Lung (tissue), 11 donors: ENCODE measurements at regions not wholly inside any gene's neighbourhood (a gene's known extent, or its start where the extent isn't known, plus 50 kb on each side); places are given as distances from the start of the nearest gene placed in this dataset.

Experiments
- ATAC-seq: fragments of 200-7000 bp; cut with Tn5 transposase; one replicate; pipeline ENCODE4 v1.9.1; 2020; ENCODE audit warnings: moderate number of reproducible peaks; ENCODE audit not compliant: insufficient read depth, low FRiP score
- DNase-seq, 3 donors: peaks; one replicate each; pipeline ENCODE4 v3.0.0-alpha.2; 2013 to 2017
- H3K27ac ChIP-seq, 2 donors: one replicate each; pipeline ENCODE4 v1.5.1; 2013; ENCODE audit warnings: mild to moderate bottlenecking in 2 of 2, moderate library complexity in 2 of 2, control low read depth in 1 of 2, inconsistent platforms in 1 of 2, low read depth in 1 of 2, low read length in 1 of 2
- H3K27me3 ChIP-seq, 3 donors: one replicate each; pipeline ENCODE4 v1.5.1; 2013; ENCODE audit warnings: low read length in 2 of 3; ENCODE audit not compliant: control insufficient read depth in 3 of 3, insufficient read depth in 3 of 3
- H3K36me3 ChIP-seq, 4 donors: one replicate each; pipeline ENCODE4 v1.5.1; 2013; ENCODE audit warnings: low read length in 4 of 4, mild to moderate bottlenecking in 1 of 4, moderate library complexity in 1 of 4; ENCODE audit not compliant: control insufficient read depth in 4 of 4, insufficient read depth in 4 of 4
- H3K4me1 ChIP-seq, 5 donors: one replicate each; pipeline ENCODE4 v1.5.1; 2013; ENCODE audit warnings: low read length in 5 of 5, mild to moderate bottlenecking in 2 of 5, moderate library complexity in 1 of 5; ENCODE audit not compliant: control insufficient read depth in 5 of 5, insufficient read depth in 5 of 5
- H3K4me3 ChIP-seq: one replicate; pipeline ENCODE4 v1.5.1; 2013; ENCODE audit warnings: mild to moderate bottlenecking, control low read depth, moderate library complexity
- H3K9ac ChIP-seq, 2 donors: one replicate each; pipeline ENCODE4 v1.5.1; 2013; ENCODE audit warnings: low read length in 2 of 2, control low read depth in 1 of 2; ENCODE audit not compliant: insufficient read depth in 1 of 2
- H3K9me3 ChIP-seq, 4 donors: one replicate each; pipeline ENCODE4 v1.5.1; 2013; ENCODE audit warnings: low read length in 3 of 4, mild to moderate bottlenecking in 1 of 4, moderate library complexity in 1 of 4; ENCODE audit not compliant: control insufficient read depth in 4 of 4, insufficient read depth in 3 of 4
- CTCF ChIP-seq: IDR thresholded peaks from 2 replicates; pipeline ENCODE4 v1.5.1; 2012; ENCODE audit warnings: mild to moderate bottlenecking; ENCODE audit errors: control extremely low read depth, extremely low read depth
- WGBS, 2 donors: extraction: QIAGEN DNeasy Blood & Tissue Kit; methylation state at CpG; one replicate each; pipeline ENCODE4 v1.1.7; 2013; 5-methylcytosine and 5-hydroxymethylcytosine counted together
- donor health status: control.
- donor health status: control.
- donor health status: Bipolar disorder and iron deficiency.
- donor health status: healthy.
- donor health status: DM: yes; HTN: yes; CAD: no.

GRCh38 chr13:105105471-105105870 is 1430.0 kb downstream of the EFNB2 start:
- ATAC-seq (no peak), DNase-seq (no peak)
- no peak overlapping the region for H3K27ac ChIP-seq
- H3K36me3 ChIP-seq: no peaks in the 10 kb centered on the region
- no peak for TF ChIP-seq CTCF
- no peak overlapping the region for H3K9ac ChIP-seq
- WGBS, 2 donors: 91 to 94% methylated on average over 4 of the region's 4 CpGs
- H3K4me1 ChIP-seq: no peaks in the 10 kb centered on the region
- H3K9me3 ChIP-seq: peaks cover 0 to 3% (median 0%) of the 10 kb centered on the region in 4 donors
- no peaks in the 10 kb centered on the region for H3K27me3 ChIP-seq
- H3K4me3 ChIP-seq: no peak overlapping the region

GRCh38 chr13:105097521-105097920 is 1437.9 kb downstream of the EFNB2 start:
- H3K9ac ChIP-seq: no peak overlapping the region
- H3K4me3 ChIP-seq: no peak overlapping the region
- no peaks in the 10 kb centered on the region for H3K36me3 ChIP-seq
- no peak for TF ChIP-seq CTCF
- H3K4me1 ChIP-seq: peaks cover 0 to 19% (median 0%) of the 10 kb centered on the region in 5 donors
- no peak overlapping the region for H3K27ac ChIP-seq
- peak; percentile 40 to 92 (median 85) for DNase-seq
- no peak for ATAC-seq
- no peaks in the 10 kb centered on the region for H3K27me3 ChIP-seq
- H3K9me3 ChIP-seq: no peaks in the 10 kb centered on the region

GRCh38 chr13:105089858-105090643 is 1445.4 kb downstream of the EFNB2 start:
- no peak overlapping the region for H3K4me3 ChIP-seq
- no peaks in the 10 kb centered on the region for H3K9me3 ChIP-seq
- no peak overlapping the region for H3K27ac ChIP-seq
- peaks cover 0 to 3% (median 0%) of the 10 kb centered on the region in 5 donors for H3K4me1 ChIP-seq
- H3K36me3 ChIP-seq: no peaks in the 10 kb centered on the region
- DNase-seq: no peak
- no peaks in the 10 kb centered on the region for H3K27me3 ChIP-seq
- no peak for ATAC-seq
- WGBS, 2 donors: 70 to 71% methylated on average over 4 of the region's 4 CpGs
- no peak for TF ChIP-seq CTCF
- no peak overlapping the region for H3K9ac ChIP-seq
